ENCODE measurements at regions not wholly inside any gene's neighbourhood (a gene's known extent, or its start where the extent isn't known, plus 50 kb on each side); places are given as distances from the start of the nearest gene placed in this dataset.

GRCh38 chr2:18719978-18720775 lies 130.8 kb upstream of the NT5C1B start:
- peak; percentile 55 for DNase-seq (ENCODE audit: low read depth)
- H3K4me3 ChIP-seq (ENCODE audit: low read length): no peak overlapping the region
- no peak for TF ChIP-seq CTCF (conservative IDR thresholded peaks at IDR 0.05; ENCODE audit: low read depth, low read length)

- no peak for TF ChIP-seq CTCF (conservative IDR thresholded peaks at IDR 0.05; ENCODE audit: low read depth, low read length)
- DNase-seq (ENCODE audit: low read depth): no peak
Observed at GRCh38 chr2:18708203-18708715, 118.9 kb upstream of the NT5C1B start.

GRCh38 chr2:18706001-18706400 lies 116.6 kb upstream of the NT5C1B start:
- no peak for DNase-seq (ENCODE audit: low read depth)
- H3K4me3 ChIP-seq (ENCODE audit: low read length): no peak overlapping the region
- no peak for TF ChIP-seq CTCF (conservative IDR thresholded peaks at IDR 0.05; ENCODE audit: low read depth, low read length)

More at GRCh38 chr2:18708203-18708715, 118.9 kb upstream of the NT5C1B start:
- no peak overlapping the region for H3K4me3 ChIP-seq (ENCODE audit: low read length)

GRCh38 chr2:18704276-18704675 lies 114.9 kb upstream of the NT5C1B start:
- no peak for DNase-seq (ENCODE audit: low read depth)
- H3K4me3 ChIP-seq (ENCODE audit: low read length): no peak overlapping the region
- TF ChIP-seq CTCF (conservative IDR thresholded peaks at IDR 0.05; ENCODE audit: low read depth, low read length): no peak

- no peak for TF ChIP-seq CTCF (conservative IDR thresholded peaks at IDR 0.05; ENCODE audit: low read depth, low read length)
- H3K4me3 ChIP-seq (ENCODE audit: low read length): no peak overlapping the region
- no peak for DNase-seq (ENCODE audit: low read depth)
Observed at GRCh38 chr2:18703555-18703954, 114.2 kb upstream of the NT5C1B start.

- DNase-seq (ENCODE audit: low read depth): no peak
- TF ChIP-seq CTCF (conservative IDR thresholded peaks at IDR 0.05; ENCODE audit: low read depth, low read length): no peak
- H3K4me3 ChIP-seq (ENCODE audit: low read length): no peak overlapping the region
Observed at GRCh38 chr2:18701981-18702380, 112.6 kb upstream of the NT5C1B start.

- no peak for DNase-seq (ENCODE audit: low read depth)
- H3K4me3 ChIP-seq (ENCODE audit: low read length): no peak overlapping the region
- no peak for TF ChIP-seq CTCF (conservative IDR thresholded peaks at IDR 0.05; ENCODE audit: low read depth, low read length)
Observed at GRCh38 chr2:18701546-18701945, 112.2 kb upstream of the NT5C1B start.

Data from retinal pigment epithelial cell (primary cell).